Ishikawa (cell line): ENCODE measurements at regions not wholly inside any gene's neighbourhood (a gene's known extent, or its start where the extent isn't known, plus 50 kb on each side); places are given as distances from the start of the nearest gene placed in this dataset.

ENCODE experiments used
- CEBPB ChIP-seq: IDR thresholded peaks from 2 replicates; pipeline ENCODE4 v1.6.1; 2012
- EGR1 ChIP-seq: IDR thresholded peaks from 2 replicates; pipeline ENCODE4 v1.6.1; 2012
- EP300 ChIP-seq: IDR thresholded peaks from 2 replicates; pipeline ENCODE4 v1.6.1; 2012; ENCODE audit warnings: borderline replicate concordance
- FOXM1 ChIP-seq: IDR thresholded peaks from 2 replicates; pipeline ENCODE4 v1.6.1; 2012; ENCODE audit warnings: low read depth, borderline replicate concordance
- NFIC ChIP-seq: IDR thresholded peaks from 2 replicates; pipeline ENCODE4 v1.6.1; 2012
- RAD21 ChIP-seq: IDR thresholded peaks from 2 replicates; pipeline ENCODE4 v1.6.1; 2012; ENCODE audit warnings: low read depth
- TAF1 ChIP-seq: IDR thresholded peaks from 2 replicates; pipeline ENCODE4 v1.6.1; 2012; ENCODE audit warnings: low read depth, mild to moderate bottlenecking
- YY1 ChIP-seq: IDR thresholded peaks from 2 replicates; pipeline ENCODE4 v1.6.1; 2012; ENCODE audit warnings: low read depth
- TF ChIP-seq, protein P1 (sequence below): IDR thresholded peaks from 2 replicates; pipeline ENCODE4 v1.6.1; 2012
- TF ChIP-seq, protein P2 (sequence below): IDR thresholded peaks from 2 replicates; pipeline ENCODE4 v1.6.1; 2012; ENCODE audit warnings: low read depth, mild to moderate bottlenecking

DNA sequence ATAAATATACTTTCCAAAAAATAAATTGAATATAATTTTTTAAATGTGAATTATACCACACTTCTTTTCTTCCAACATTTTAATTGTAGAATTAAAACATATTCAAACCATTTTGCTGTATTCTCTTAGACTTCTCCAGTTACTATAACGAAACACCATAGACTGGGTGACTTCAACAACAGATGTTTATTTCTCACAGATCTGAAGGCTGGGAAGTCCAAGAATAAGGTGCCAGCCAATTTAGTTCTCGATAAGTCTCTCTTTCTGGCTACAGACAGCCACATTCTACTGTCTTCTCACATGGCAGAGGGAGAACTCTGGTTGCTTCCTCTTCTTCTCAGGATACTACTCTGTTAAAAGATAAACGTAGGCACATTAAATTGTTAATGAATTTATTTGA is 155.8 kb upstream of the UGT8 start:
- TF ChIP-seq TAF1: no peak
- no peak for TF ChIP-seq YY1
- TF ChIP-seq CEBPB: no peak
- no peak for TF ChIP-seq FOXM1
- TF ChIP-seq, protein P1, sequence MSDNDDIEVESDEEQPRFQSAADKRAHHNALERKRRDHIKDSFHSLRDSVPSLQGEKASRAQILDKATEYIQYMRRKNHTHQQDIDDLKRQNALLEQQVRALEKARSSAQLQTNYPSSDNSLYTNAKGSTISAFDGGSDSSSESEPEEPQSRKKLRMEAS: no peak
- TF ChIP-seq RAD21: no peak
- TF ChIP-seq EP300: no peak
- no peak for TF ChIP-seq NFIC
- TF ChIP-seq, protein P2, sequence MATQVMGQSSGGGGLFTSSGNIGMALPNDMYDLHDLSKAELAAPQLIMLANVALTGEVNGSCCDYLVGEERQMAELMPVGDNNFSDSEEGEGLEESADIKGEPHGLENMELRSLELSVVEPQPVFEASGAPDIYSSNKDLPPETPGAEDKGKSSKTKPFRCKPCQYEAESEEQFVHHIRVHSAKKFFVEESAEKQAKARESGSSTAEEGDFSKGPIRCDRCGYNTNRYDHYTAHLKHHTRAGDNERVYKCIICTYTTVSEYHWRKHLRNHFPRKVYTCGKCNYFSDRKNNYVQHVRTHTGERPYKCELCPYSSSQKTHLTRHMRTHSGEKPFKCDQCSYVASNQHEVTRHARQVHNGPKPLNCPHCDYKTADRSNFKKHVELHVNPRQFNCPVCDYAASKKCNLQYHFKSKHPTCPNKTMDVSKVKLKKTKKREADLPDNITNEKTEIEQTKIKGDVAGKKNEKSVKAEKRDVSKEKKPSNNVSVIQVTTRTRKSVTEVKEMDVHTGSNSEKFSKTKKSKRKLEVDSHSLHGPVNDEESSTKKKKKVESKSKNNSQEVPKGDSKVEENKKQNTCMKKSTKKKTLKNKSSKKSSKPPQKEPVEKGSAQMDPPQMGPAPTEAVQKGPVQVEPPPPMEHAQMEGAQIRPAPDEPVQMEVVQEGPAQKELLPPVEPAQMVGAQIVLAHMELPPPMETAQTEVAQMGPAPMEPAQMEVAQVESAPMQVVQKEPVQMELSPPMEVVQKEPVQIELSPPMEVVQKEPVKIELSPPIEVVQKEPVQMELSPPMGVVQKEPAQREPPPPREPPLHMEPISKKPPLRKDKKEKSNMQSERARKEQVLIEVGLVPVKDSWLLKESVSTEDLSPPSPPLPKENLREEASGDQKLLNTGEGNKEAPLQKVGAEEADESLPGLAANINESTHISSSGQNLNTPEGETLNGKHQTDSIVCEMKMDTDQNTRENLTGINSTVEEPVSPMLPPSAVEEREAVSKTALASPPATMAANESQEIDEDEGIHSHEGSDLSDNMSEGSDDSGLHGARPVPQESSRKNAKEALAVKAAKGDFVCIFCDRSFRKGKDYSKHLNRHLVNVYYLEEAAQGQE: no peak
- no peak for TF ChIP-seq EGR1
